Endodermal cell (in vitro differentiated cells): ENCODE measurements at regions not wholly inside any gene's neighbourhood (a gene's known extent, or its start where the extent isn't known, plus 50 kb on each side); places are given as distances from the start of the nearest gene placed in this dataset.

Experiments used
- DNase-seq: peaks from one replicate; pipeline ENCODE4 v3.0.0-alpha.2; 2017
- H3K27ac ChIP-seq: 2 replicates; pipeline ENCODE4 v1.5.1; 2013; ENCODE audit warnings: mild to moderate bottlenecking, low read depth, low read length, moderate library complexity
- H3K27me3 ChIP-seq: 2 replicates; pipeline ENCODE4 v1.6.1; 2013; ENCODE audit warnings: mild to moderate bottlenecking, low read length, moderate library complexity; ENCODE audit not compliant: insufficient read depth, control insufficient read depth, poor library complexity, severe bottlenecking
- H3K36me3 ChIP-seq: 2 replicates; pipeline ENCODE4 v1.7.0; 2013; ENCODE audit warnings: mild to moderate bottlenecking, low read length, moderate library complexity; ENCODE audit not compliant: control insufficient read depth, insufficient read depth
- H3K4me1 ChIP-seq: one replicate; pipeline ENCODE4 v1.7.0; 2013; ENCODE audit warnings: low read length; ENCODE audit not compliant: control insufficient read depth, insufficient read depth
- H3K4me3 ChIP-seq: 2 replicates; pipeline ENCODE4 v1.5.1; 2013; ENCODE audit warnings: mild to moderate bottlenecking, low read length, moderate library complexity
- H3K9ac ChIP-seq: 2 replicates; pipeline ENCODE4 v1.6.1; 2013; ENCODE audit warnings: mild to moderate bottlenecking, low read length, moderate library complexity; ENCODE audit not compliant: poor library complexity, severe bottlenecking; ENCODE audit errors: extremely low read depth
- H3K9me3 ChIP-seq: 2 replicates; pipeline ENCODE4 v1.6.1; 2013; ENCODE audit warnings: mild to moderate bottlenecking, low read length, moderate library complexity; ENCODE audit not compliant: control insufficient read depth
- H3K27ac Mint-ChIP-seq: 2 replicates; pipeline ENCODE4 v1.8.0; 2020; ENCODE audit warnings: mixed read lengths
- H3K27me3 Mint-ChIP-seq: 2 replicates; pipeline ENCODE4 v1.8.0; 2021; ENCODE audit warnings: mild to moderate bottlenecking, mixed read lengths; ENCODE audit not compliant: insufficient read depth
- H3K36me3 Mint-ChIP-seq: 2 replicates; pipeline ENCODE4 v1.8.0; 2020; ENCODE audit warnings: low read depth, mixed read lengths
- H3K4me1 Mint-ChIP-seq: 2 replicates; pipeline ENCODE4 v1.8.0; 2020; ENCODE audit warnings: mixed read lengths
- H3K4me3 Mint-ChIP-seq: 2 replicates; pipeline ENCODE4 v1.8.0; 2020; ENCODE audit warnings: mild to moderate bottlenecking, moderate library complexity, mixed read lengths
- H3K9me3 Mint-ChIP-seq: 2 replicates; pipeline ENCODE4 v1.8.0; 2020; ENCODE audit warnings: mild to moderate bottlenecking, mixed read lengths
- CTCF ChIP-seq: fragments of 200-600 bp; sonication (generic); conservative IDR thresholded peaks from 2 replicates; pipeline ENCODE4 v1.5.0; 2021; ENCODE audit warnings: antibody characterized with exemption, mild to moderate bottlenecking
- WGBS, 2 experiments: methylation state at CpG; one replicate each; pipeline versions ENCODE4 v1.1.5 to v1.1.7; 2013; ENCODE audit warnings: missing lambda C conversion rate in 2 of 2, mixed read lengths in 1 of 2; ENCODE audit not compliant: insufficient coverage in 1 of 2, insufficient read length in 1 of 2; 5-methylcytosine and 5-hydroxymethylcytosine counted together

DNA sequence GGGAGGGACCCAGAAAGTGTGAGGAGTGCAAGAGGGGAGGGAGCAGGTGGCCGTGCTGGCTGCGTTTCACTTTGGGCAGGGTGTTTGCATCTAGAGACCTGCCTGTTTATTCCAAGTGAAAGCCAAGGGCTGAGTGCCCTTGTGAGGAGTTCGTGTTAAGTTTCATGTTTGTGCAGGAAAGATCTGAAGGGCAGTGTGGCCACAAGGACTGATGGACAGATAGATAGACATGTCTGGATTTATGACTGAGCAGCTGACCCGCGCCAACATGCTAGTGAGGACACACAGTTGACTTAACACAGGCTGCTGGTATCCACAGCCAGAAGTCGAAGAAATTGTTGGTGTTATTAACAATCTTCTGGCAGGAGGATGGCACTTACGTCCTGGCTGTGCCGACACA lies 387.6 kb upstream of the TNP1 start:
- Histone ChIP-seq H3K4me1 (peaks cover 8% of the 10 kb centered on the region), H3K36me3 (no peaks in the 10 kb centered on the region), H3K27me3 (peaks cover 36% of the 10 kb centered on the region), H3K9me3 (no peaks in the 10 kb centered on the region), H3K4me3 (no peak overlapping the region), H3K9ac (no peak overlapping the region), H3K27ac (no peak overlapping the region)
- Mint-ChIP-seq H3K27ac (no peak overlapping the region), H3K27me3 (peaks cover 42% of the 10 kb centered on the region), H3K4me3 (no peak overlapping the region), H3K36me3 (no peaks in the 10 kb centered on the region), H3K4me1 (peaks cover 4% of the 10 kb centered on the region), H3K9me3 (no peaks in the 10 kb centered on the region)
- no peak for DNase-seq
- 93% methylated on average over 7 to 8 of the region's 8 CpGs for WGBS, 2 experiments
- TF ChIP-seq CTCF = no peak

GRCh38 chr2:217246108-217246507 lies 386.2 kb upstream of the TNP1 start:
- Histone ChIP-seq H3K4me3 (no peak overlapping the region), H3K27ac (no peak overlapping the region), H3K36me3 (no peaks in the 10 kb centered on the region), H3K27me3 (peaks cover 36% of the 10 kb centered on the region), H3K9ac (no peak overlapping the region), H3K9me3 (no peaks in the 10 kb centered on the region), H3K4me1 (peaks cover 8% of the 10 kb centered on the region)
- H3K9me3 Mint-ChIP-seq = no peaks in the 10 kb centered on the region
- 87% methylated on average over 3 of the region's 6 CpGs; no CpG with 5 or more reads in 1 of the 2 experiments for WGBS, 2 experiments
- DNase-seq = no peak
- no peak overlapping the region for H3K27ac Mint-ChIP-seq
- H3K27me3 Mint-ChIP-seq = peaks cover 32% of the 10 kb centered on the region
- H3K4me1 Mint-ChIP-seq = peaks cover 4% of the 10 kb centered on the region
- no peak for TF ChIP-seq CTCF
- no peak overlapping the region for H3K4me3 Mint-ChIP-seq
- H3K36me3 Mint-ChIP-seq = no peaks in the 10 kb centered on the region

GRCh38 chr2:217244815-217245214 lies 385.0 kb upstream of the TNP1 start:
- Mint-ChIP-seq H3K4me3 (no peak overlapping the region), H3K27me3 (peaks cover 32% of the 10 kb centered on the region), H3K36me3 (no peaks in the 10 kb centered on the region), H3K27ac (no peak overlapping the region), H3K9me3 (no peaks in the 10 kb centered on the region), H3K4me1 (peaks cover 4% of the 10 kb centered on the region)
- TF ChIP-seq CTCF = no peak
- no peak overlapping the region for H3K27ac ChIP-seq
- no peak for DNase-seq
- peaks cover 36% of the 10 kb centered on the region for H3K27me3 ChIP-seq
- no peaks in the 10 kb centered on the region for H3K36me3 ChIP-seq
- H3K4me1 ChIP-seq = peaks cover 4% of the 10 kb centered on the region
- no peak overlapping the region for H3K4me3 ChIP-seq
- no peaks in the 10 kb centered on the region for H3K9me3 ChIP-seq
- no peak overlapping the region for H3K9ac ChIP-seq
- 82 to 89% methylated on average over 2 to 4 of the region's 4 CpGs for WGBS, 2 experiments
